Upper lobe of left lung (tissue), 6 donors: ENCODE measurements at regions not wholly inside any gene's neighbourhood (a gene's known extent, or its start where the extent isn't known, plus 50 kb on each side); places are given as distances from the start of the nearest gene placed in this dataset.

Experiments used
- ATAC-seq, 2 donors: fragments of 200-7000 bp; cut with Tn5 transposase; one replicate each; pipeline ENCODE4 v1.9.1; 2022; ENCODE audit warnings: mild to moderate bottlenecking in 2 of 2, moderate library complexity in 2 of 2; ENCODE audit not compliant: low FRiP score in 2 of 2
- DNase-seq, 2 donors: peaks; one replicate each; pipeline ENCODE4 v3.0.0-alpha.2; 2019 to 2020
- H3K27ac ChIP-seq, 4 donors: fragments of 200-600 bp; sonication (generic); one replicate each; pipeline ENCODE4 v1.5.1; 2016 to 2019
- H3K27me3 ChIP-seq, 4 donors: fragments of 200-600 bp; sonication (generic); one replicate each; pipeline ENCODE4 v1.5.1; 2017 to 2019
- H3K36me3 ChIP-seq, 4 donors: fragments of 200-600 bp; sonication (generic); one replicate each; pipeline ENCODE4 v1.5.1; 2016 to 2019
- H3K4me1 ChIP-seq, 4 donors: fragments of 200-600 bp; sonication (generic); one replicate each; pipeline ENCODE4 v1.5.1; 2018 to 2019
- H3K4me3 ChIP-seq, 4 donors: fragments of 200-600 bp; sonication (generic); one replicate each; pipeline ENCODE4 v1.5.1; 2017 to 2019; ENCODE audit warnings: mild to moderate bottlenecking in 2 of 4, moderate library complexity in 1 of 4
- H3K9me3 ChIP-seq, 4 donors: fragments of 200-600 bp; sonication (generic); one replicate each; pipeline ENCODE4 v1.5.1; 2018 to 2019
- CTCF ChIP-seq, 6 experiments: fragments of 450-650 bp in 4 of 6; fragments of 200-600 bp in 2 of 6; sonication (generic) in 2 of 6; IDR thresholded peaks; one replicate each; pipeline ENCODE4 v1.5.1; 2016 to 2019; ENCODE audit warnings: antibody characterized with exemption in 6 of 6
- EP300 ChIP-seq, 4 donors: sonication (generic); formaldehyde crosslinking; IDR thresholded peaks; one replicate each; pipeline ENCODE4 v1.5.1; 2017; ENCODE audit warnings: antibody characterized with exemption in 4 of 4, control low read depth in 2 of 4
- POLR2A ChIP-seq, 4 donors: fragments of 450-650 bp; IDR thresholded peaks; one replicate each; pipeline ENCODE4 v1.5.1; 2016 to 2017; ENCODE audit warnings: antibody characterized with exemption in 4 of 4, mild to moderate bottlenecking in 2 of 4
- POLR2AphosphoS5 ChIP-seq, 2 donors: sonication (generic); formaldehyde crosslinking; IDR thresholded peaks; one replicate each; pipeline ENCODE4 v1.5.1; 2017; ENCODE audit warnings: antibody characterized with exemption in 2 of 2
- WGBS, 2 donors: methylation state at CpG; one replicate each; pipeline ENCODE4 v1.1.5; 2017 to 2018; 5-methylcytosine and 5-hydroxymethylcytosine counted together
- donor health status: DM: no; HTN: no; CAD: no; lungs with moderate emphysema.
- donor health status: DM: no; HTN: yes; CAD: no; lungs with severe emphysema.

DNA sequence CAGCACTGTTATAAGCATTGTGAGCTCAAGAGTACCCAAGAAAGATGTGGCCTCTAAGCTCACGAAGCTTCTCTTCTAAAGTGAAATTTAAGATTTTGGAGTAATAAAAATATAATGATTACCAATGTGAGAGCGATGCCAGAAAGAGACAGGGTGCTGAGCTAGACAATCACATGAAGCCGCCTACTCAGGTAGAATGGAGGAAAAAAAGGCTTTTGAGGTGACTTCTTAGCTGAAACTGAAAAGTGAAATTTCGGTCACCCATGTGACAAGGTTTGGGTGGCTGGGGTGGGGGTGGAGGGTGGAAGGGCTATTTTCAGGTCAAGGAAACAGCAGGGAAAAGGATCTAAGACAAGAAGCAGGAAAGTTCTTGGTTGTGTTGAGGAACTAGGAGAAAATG is 388.2 kb upstream of the WWC1 start:
- 89% methylated on average over 4 of the region's 4 CpGs for WGBS, 2 donors
- ATAC-seq (no peak), DNase-seq (no peak)
- H3K27me3 ChIP-seq: no peaks in the 10 kb centered on the region
- no peaks in the 10 kb centered on the region for H3K4me1 ChIP-seq
- H3K36me3 ChIP-seq: no peaks in the 10 kb centered on the region
- H3K4me3 ChIP-seq: no peak overlapping the region
- no peaks in the 10 kb centered on the region for H3K9me3 ChIP-seq
- H3K27ac ChIP-seq: no peak overlapping the region
- TF ChIP-seq CTCF (IDR thresholded peaks at IDR 0.05): no peak
- TF ChIP-seq POLR2AphosphoS5 (IDR thresholded peaks at IDR 0.05): no peak
- TF ChIP-seq POLR2A (IDR thresholded peaks at IDR 0.05): no peak
- no peak for TF ChIP-seq EP300 (IDR thresholded peaks at IDR 0.05)

- H3K27me3 ChIP-seq: no peaks in the 10 kb centered on the region
- no peak overlapping the region for H3K27ac ChIP-seq
- WGBS, 2 donors: 59 to 73% methylated on average over 2 of the region's 2 CpGs
- DNase-seq (no peak), ATAC-seq (no peak)
- H3K9me3 ChIP-seq: no peaks in the 10 kb centered on the region
- no peak for TF ChIP-seq EP300 (IDR thresholded peaks at IDR 0.05)
- TF ChIP-seq POLR2A (IDR thresholded peaks at IDR 0.05): no peak
- no peak for TF ChIP-seq POLR2AphosphoS5 (IDR thresholded peaks at IDR 0.05)
- no peak for TF ChIP-seq CTCF (IDR thresholded peaks at IDR 0.05)
- no peak overlapping the region for H3K4me3 ChIP-seq
- no peaks in the 10 kb centered on the region for H3K4me1 ChIP-seq
- H3K36me3 ChIP-seq: no peaks in the 10 kb centered on the region
Observed at GRCh38 chr5:167903659-167904058, 387.8 kb upstream of the WWC1 start.

DNA sequence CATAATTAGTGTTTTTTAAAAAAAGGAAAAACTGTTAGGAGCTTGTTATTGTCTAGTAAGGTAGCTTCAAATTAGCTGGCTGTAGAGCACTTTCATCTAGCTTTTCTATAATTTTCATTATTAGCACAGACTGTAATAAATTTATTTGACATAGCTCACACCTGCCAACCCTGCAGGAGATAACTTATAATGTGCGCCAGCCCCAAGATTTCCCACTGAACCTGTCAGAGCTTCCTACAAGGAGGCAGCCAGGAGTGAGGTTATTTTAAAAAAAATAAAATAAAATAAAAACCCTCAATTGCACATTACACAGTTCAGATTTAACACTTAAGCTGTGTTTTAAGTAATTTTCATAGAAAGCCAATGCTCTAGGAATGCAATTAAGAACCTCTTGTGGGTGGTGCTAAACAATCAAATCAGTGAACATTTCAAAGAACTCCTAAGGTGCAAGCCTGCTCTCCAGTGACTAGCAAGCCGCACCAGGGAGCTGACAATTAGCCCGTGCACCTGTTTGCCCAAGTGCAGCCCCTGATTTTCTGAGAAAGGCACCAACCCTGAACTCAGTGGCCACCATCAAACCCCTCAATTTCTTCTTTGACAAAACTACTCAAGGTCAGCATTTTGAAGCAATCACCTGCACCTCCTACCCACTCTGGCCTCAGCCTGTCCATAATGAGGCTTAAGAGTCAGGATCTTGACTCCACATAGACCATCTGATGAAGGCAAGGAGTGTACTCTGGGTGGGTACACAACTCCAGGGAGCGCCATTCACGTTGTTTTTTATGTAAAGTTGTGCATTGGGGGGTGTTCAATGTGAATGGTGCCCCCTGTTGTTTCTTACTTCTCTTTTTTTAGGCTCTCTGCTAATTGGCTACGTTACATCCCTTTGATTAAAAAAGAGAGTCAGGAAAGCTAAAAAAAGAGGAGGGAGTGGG is 385.3 kb upstream of the WWC1 start:
- no peak overlapping the region for H3K27ac ChIP-seq
- no peaks in the 10 kb centered on the region for H3K9me3 ChIP-seq
- TF ChIP-seq POLR2AphosphoS5 (IDR thresholded peaks at IDR 0.05) (no peak), EP300 (IDR thresholded peaks at IDR 0.05) (no peak), CTCF (IDR thresholded peaks at IDR 0.05) (no peak), POLR2A (IDR thresholded peaks at IDR 0.05) (no peak)
- no peak overlapping the region for H3K4me3 ChIP-seq
- no peaks in the 10 kb centered on the region for H3K36me3 ChIP-seq
- H3K4me1 ChIP-seq: no peaks in the 10 kb centered on the region
- no peaks in the 10 kb centered on the region for H3K27me3 ChIP-seq
- 49 to 58% methylated on average over 6 of the region's 6 CpGs for WGBS, 2 donors
- ATAC-seq (no peak), DNase-seq (no peak)

- ATAC-seq: no peak
- Histone ChIP-seq H3K27ac (no peak overlapping the region), H3K4me1 (no peaks in the 10 kb centered on the region), H3K9me3 (no peaks in the 10 kb centered on the region), H3K36me3 (no peaks in the 10 kb centered on the region), H3K27me3 (no peaks in the 10 kb centered on the region), H3K4me3 (no peak overlapping the region)
- TF ChIP-seq CTCF (IDR thresholded peaks at IDR 0.05) (no peak), POLR2AphosphoS5 (IDR thresholded peaks at IDR 0.05) (no peak), POLR2A (IDR thresholded peaks at IDR 0.05) (no peak)
- DNase-seq: no peak
Observed at GRCh38 chr5:167908606-167909005, 382.8 kb upstream of the WWC1 start.
